Glomerular visceral epithelial cell (primary cell): ENCODE measurements at regions not wholly inside any gene's neighbourhood (a gene's known extent, or its start where the extent isn't known, plus 50 kb on each side); places are given as distances from the start of the nearest gene placed in this dataset.
A peak's percentile ranks its signal among the peaks of the same experiment; 100 is the strongest.

ENCODE experiments used
- DNase-seq: peaks from one replicate; pipeline ENCODE4 v3.0.0-alpha.2; 2016; ENCODE audit errors: extremely low spot score

- DNase-seq, result no peak
Measured at GRCh38 chr1:244220410-244220809, 169.3 kb downstream of the ZBTB18 start.

GRCh38 chr1:244221991-244222390 lies 170.9 kb downstream of the ZBTB18 start:
- DNase-seq, result no peak

GRCh38 chr1:244224487-244225430 lies 173.7 kb downstream of the ZBTB18 start:
- DNase-seq, result no peak

GRCh38 chr1:244226435-244226834 lies 175.4 kb downstream of the ZBTB18 start:
- DNase-seq, result no peak

- DNase-seq, result no peak
Measured at GRCh38 chr1:244230470-244230869, 179.4 kb downstream of the ZBTB18 start.

- DNase-seq, result no peak
Measured at GRCh38 chr1:244231193-244231571, 180.1 kb downstream of the ZBTB18 start.

GRCh38 chr1:244231572-244232315 lies 180.7 kb downstream of the ZBTB18 start:
- peak; percentile 27 for DNase-seq

GRCh38 chr1:244234009-244234643 lies 183.0 kb downstream of the ZBTB18 start:
- DNase-seq, result no peak

GRCh38 chr1:244235157-244235556 lies 184.1 kb downstream of the ZBTB18 start:
- no peak for DNase-seq

- DNase-seq, result no peak
Measured at GRCh38 chr1:244236101-244236500, 185.0 kb downstream of the ZBTB18 start.

GRCh38 chr1:244236721-244237120 lies 185.6 kb downstream of the ZBTB18 start:
- no peak for DNase-seq

- DNase-seq, result no peak
Measured at GRCh38 chr1:244237445-244237844, 186.4 kb downstream of the ZBTB18 start.

GRCh38 chr1:244239261-244239770 lies 188.2 kb downstream of the ZBTB18 start:
- DNase-seq, result peak; percentile 31

- DNase-seq, result no peak
Measured at GRCh38 chr1:244241438-244241837, 190.4 kb downstream of the ZBTB18 start.

- no peak for DNase-seq
Measured at GRCh38 chr1:244242446-244242845, 191.4 kb downstream of the ZBTB18 start.

- DNase-seq, result no peak
Measured at GRCh38 chr1:244246334-244246733, 195.3 kb downstream of the ZBTB18 start.

GRCh38 chr1:244248426-244248825 lies 197.3 kb downstream of the ZBTB18 start:
- no peak for DNase-seq

- DNase-seq, result no peak
Measured at GRCh38 chr1:244252211-244252610, 199.5 kb downstream of the ADSS2 start.

GRCh38 chr1:244254467-244254866 lies 197.2 kb downstream of the ADSS2 start:
- no peak for DNase-seq

GRCh38 chr1:244255426-244255965 lies 196.2 kb downstream of the ADSS2 start:
- DNase-seq, result no peak

- no peak for DNase-seq
Measured at GRCh38 chr1:244256086-244256676, 195.5 kb downstream of the ADSS2 start.
